Tibial nerve (tissue), 4 donors: ENCODE measurements at regions not wholly inside any gene's neighbourhood (a gene's known extent, or its start where the extent isn't known, plus 50 kb on each side); places are given as distances from the start of the nearest gene placed in this dataset.

Experiments used
- CTCF ChIP-seq, 5 experiments: fragments of 200-600 bp in 3 of 5; fragments of 450-650 bp in 2 of 5; sonication (generic) in 3 of 5; IDR thresholded peaks; one replicate each; pipeline ENCODE4 v1.5.1; 2016 to 2019; ENCODE audit warnings: antibody characterized with exemption in 5 of 5, mild to moderate bottlenecking in 3 of 5, moderate library complexity in 2 of 5
- EP300 ChIP-seq, 2 donors: sonication (generic); formaldehyde crosslinking; IDR thresholded peaks; one replicate each; pipeline ENCODE4 v1.6.1; 2017; ENCODE audit warnings: antibody characterized with exemption in 2 of 2, mild to moderate bottlenecking in 1 of 2
- POLR2A ChIP-seq, 2 donors: fragments of 450-650 bp; IDR thresholded peaks; one replicate each; pipeline ENCODE4 v1.6.1; 2017; ENCODE audit warnings: antibody characterized with exemption in 2 of 2, mild to moderate bottlenecking in 2 of 2, moderate library complexity in 2 of 2

GRCh38 chr11:76730887-76731565 is 52.1 kb upstream of the TSKU start:
- TF ChIP-seq CTCF (IDR thresholded peaks at IDR 0.05) (no peak), EP300 (IDR thresholded peaks at IDR 0.05) (no peak), POLR2A (IDR thresholded peaks at IDR 0.05) (no peak)
